A673 (cell line): ENCODE measurements at regions not wholly inside any gene's neighbourhood (a gene's known extent, or its start where the extent isn't known, plus 50 kb on each side); places are given as distances from the start of the nearest gene placed in this dataset.

Source experiments
- BruUV-seq: library from RNA; stranded (reverse); fragments of 400-500 nt; replicated peaks from 2 replicates; lab custom pipeline; 2021; lab: Mats Ljungman, UMichigan
- CTCF ChIA-PET: fragments of 300-600 bp; sonication (Branson Sonifier 250); formaldehyde crosslinking; loops from one replicate; lab custom pipeline; 2022; ENCODE audit warnings: antibody characterized with exemption; lab: Charles Lee
- POLR2A ChIA-PET: fragments of 300-600 bp; sonication (Branson Sonifier 250); formaldehyde crosslinking; loops from one replicate; lab custom pipeline; 2022; ENCODE audit warnings: antibody characterized with exemption; ENCODE audit not compliant: low non-redundant PET; lab: Charles Lee
- DNase-seq: peaks from one replicate; pipeline ENCODE4 v3.0.0-alpha.2; 2015; ENCODE audit warnings: low spot score
- H3K27ac ChIP-seq: fragments of 200-600 bp; sonication (generic); 2 replicates; pipeline ENCODE4 v1.5.1; 2016; ENCODE audit warnings: mixed run types, low read depth, mild to moderate bottlenecking, mixed read lengths, antibody characterized with exemption, low read length; ENCODE audit not compliant: poor library complexity, severe bottlenecking
- H3K27me3 ChIP-seq: fragments of 200-600 bp; sonication (generic); replicated peaks from 2 replicates; pipeline ENCODE4 v1.6.1; 2017; ENCODE audit warnings: mixed run types, low read depth, mild to moderate bottlenecking, mixed read lengths, antibody characterized with exemption, low read length; ENCODE audit not compliant: insufficient read depth, poor library complexity
- H3K36me3 ChIP-seq: fragments of 200-600 bp; sonication (generic); 2 replicates; pipeline ENCODE4 v1.6.1; 2016; ENCODE audit warnings: mixed run types, mild to moderate bottlenecking, mixed read lengths, antibody characterized with exemption, low read length; ENCODE audit not compliant: insufficient read depth, poor library complexity, severe bottlenecking
- H3K4me1 ChIP-seq: fragments of 200-600 bp; sonication (generic); 2 replicates; pipeline ENCODE4 v1.6.1; 2017; ENCODE audit warnings: mixed run types, mild to moderate bottlenecking, mixed read lengths, antibody characterized with exemption, low read length; ENCODE audit not compliant: insufficient read depth, poor library complexity, severe bottlenecking
- H3K4me3 ChIP-seq: fragments of 200-600 bp; sonication (generic); 2 replicates; pipeline ENCODE4 v1.5.1; 2016; ENCODE audit warnings: low read depth, mixed run types, mild to moderate bottlenecking, mixed read lengths, low read length; ENCODE audit not compliant: poor library complexity, severe bottlenecking
- H3K9me3 ChIP-seq: fragments of 200-600 bp; sonication (generic); 2 replicates; pipeline ENCODE4 v1.6.1; 2016; ENCODE audit warnings: mixed run types, low read depth, mild to moderate bottlenecking, mixed read lengths, antibody characterized with exemption, low read length; ENCODE audit not compliant: poor library complexity, severe bottlenecking
- CTCF ChIP-seq: fragments of 300-800, 200-600 bp; sonication (generic); conservative IDR thresholded peaks from 2 replicates; pipeline ENCODE4 v1.5.1; 2017; ENCODE audit warnings: low read depth, mild to moderate bottlenecking, antibody characterized with exemption, low read length, moderate library complexity, mixed read lengths
- EZH2 ChIP-seq: fragments of 200-600 bp; sonication (generic); IDR thresholded peaks from 2 replicates; pipeline ENCODE4 v1.6.1; 2017; ENCODE audit warnings: borderline replicate concordance, low read depth, mild to moderate bottlenecking, mixed read lengths, antibody characterized with exemption, low read length; ENCODE audit not compliant: poor library complexity, severe bottlenecking
- intact Hi-C: fragments of 100-400 bp; cut with micrococcal nuclease; formaldehyde crosslinking; loops from one replicate; pipeline ENCODE4 v1.10.0; 2022; ENCODE audit not compliant: unreplicated experiment

GRCh38 chr10:56255298-56255697, 105.8 kb downstream of the ZWINT start:
- TF ChIP-seq EZH2 (no peak), CTCF (no peak)
- POLR2A ChIA-PET = no interaction called here
- Histone ChIP-seq H3K27ac (no peak overlapping the region), H3K4me1 (no peaks in the 10 kb centered on the region), H3K9me3 (peaks cover 34% of the 10 kb centered on the region), H3K4me3 (no peak overlapping the region), H3K36me3 (no peaks in the 10 kb centered on the region), H3K27me3 (no peaks in the 10 kb centered on the region)
- intact Hi-C loops = no loop called here
- no TSS peak for BruUV-seq
- DNase-seq = no peak
- CTCF ChIA-PET = no interaction called here

- Histone ChIP-seq H3K4me3 (no peak overlapping the region), H3K27ac (no peak overlapping the region), H3K9me3 (peaks cover 25% of the 10 kb centered on the region), H3K27me3 (no peaks in the 10 kb centered on the region), H3K4me1 (no peaks in the 10 kb centered on the region), H3K36me3 (no peaks in the 10 kb centered on the region)
- no peak for DNase-seq
- intact Hi-C loops = no loop called here
- no TSS peak for BruUV-seq
- ChIA-PET POLR2A (no interaction called here), CTCF (no interaction called here)
- TF ChIP-seq CTCF = no peak
- TF ChIP-seq EZH2 = no peak
Measured at GRCh38 chr10:56240471-56240870, 120.6 kb downstream of the ZWINT start.

GRCh38 chr10:56231436-56231835, 129.6 kb downstream of the ZWINT start:
- no TSS peak for BruUV-seq
- DNase-seq = no peak
- intact Hi-C loops = no loop called here
- ChIA-PET CTCF (no interaction called here), POLR2A (no interaction called here)
- H3K27me3 ChIP-seq = no peaks in the 10 kb centered on the region
- no peak overlapping the region for H3K4me3 ChIP-seq
- peaks cover 26% of the 10 kb centered on the region for H3K9me3 ChIP-seq
- no peaks in the 10 kb centered on the region for H3K36me3 ChIP-seq
- no peaks in the 10 kb centered on the region for H3K4me1 ChIP-seq
- H3K27ac ChIP-seq = no peak overlapping the region
- TF ChIP-seq CTCF (no peak), EZH2 (no peak)
